AG20443 (cell line): ENCODE measurements at regions not wholly inside any gene's neighbourhood (a gene's known extent, or its start where the extent isn't known, plus 50 kb on each side); places are given as distances from the start of the nearest gene placed in this dataset.
"Not testable (repeated sequence)": the region's sequence is repeated elsewhere in the genome, so short reads cannot be mapped to it uniquely, and the experiment has no call there.

ENCODE experiments used
- DNase-seq: peaks from one replicate; pipeline ENCODE4 v3.0.0; 2012; ENCODE audit warnings: low spot score, mixed read lengths

DNA sequence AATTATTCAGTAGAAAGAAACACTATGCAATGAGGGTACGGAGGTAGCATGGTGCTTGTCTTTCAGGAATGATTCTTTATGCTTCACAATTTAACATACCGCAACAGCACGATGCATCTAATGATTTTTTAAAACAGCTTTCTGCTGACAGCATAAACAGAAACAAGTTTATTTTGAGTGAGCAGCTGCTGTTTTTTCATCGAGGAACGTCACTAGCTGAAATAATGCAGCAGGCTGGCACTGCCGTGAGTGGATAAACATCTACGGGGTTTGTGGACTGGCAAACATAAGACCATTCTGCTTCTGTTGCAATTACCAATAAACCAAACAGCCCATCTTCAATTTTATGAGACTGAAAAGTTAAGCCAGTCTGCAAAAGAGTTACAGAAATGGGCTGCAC is 871.8 kb downstream of the RPS29 start:
- DNase-seq = no peak

DNA sequence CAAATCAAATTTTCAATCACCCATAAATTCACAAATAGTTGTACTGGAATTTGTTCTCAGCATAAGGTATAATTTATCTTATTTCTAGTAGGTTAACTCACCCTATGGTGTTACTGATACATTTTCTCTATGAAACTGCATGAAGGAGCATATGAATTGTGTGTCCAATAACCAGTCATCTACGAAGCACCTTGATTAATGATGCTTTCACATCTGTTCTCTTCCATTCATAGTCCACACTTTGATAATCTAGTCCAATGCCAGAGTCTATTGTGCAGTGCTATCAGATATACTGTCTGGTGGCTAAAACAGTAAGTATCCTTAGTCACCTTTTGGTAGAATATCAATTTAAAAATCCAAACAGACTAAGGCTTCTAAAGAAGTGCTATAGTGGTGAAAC is 876.0 kb downstream of the RPS29 start:
- no peak for DNase-seq

DNA sequence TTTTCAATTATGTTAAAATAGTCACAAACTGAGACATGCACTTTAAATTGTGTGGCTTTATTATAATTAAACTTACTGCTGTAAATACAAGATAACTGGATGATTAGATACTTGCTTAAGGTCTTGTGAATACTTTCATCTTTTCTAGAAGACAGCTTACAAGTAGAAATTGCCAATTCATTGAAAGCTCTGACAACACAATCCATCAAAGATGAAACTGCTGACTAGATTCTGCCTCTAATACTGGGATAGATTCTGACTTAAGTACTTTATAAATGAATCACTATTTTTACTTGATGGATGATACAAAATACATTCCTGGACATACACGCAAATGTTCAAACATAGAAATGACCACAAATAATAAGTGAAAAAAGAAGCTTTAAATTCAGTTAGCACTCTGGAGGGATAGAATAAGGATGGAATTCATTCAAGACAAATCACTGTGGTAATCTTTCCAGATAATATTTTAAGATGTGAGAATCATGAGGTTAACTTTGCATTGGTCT is 876.8 kb downstream of the RPS29 start:
- no peak for DNase-seq

DNA sequence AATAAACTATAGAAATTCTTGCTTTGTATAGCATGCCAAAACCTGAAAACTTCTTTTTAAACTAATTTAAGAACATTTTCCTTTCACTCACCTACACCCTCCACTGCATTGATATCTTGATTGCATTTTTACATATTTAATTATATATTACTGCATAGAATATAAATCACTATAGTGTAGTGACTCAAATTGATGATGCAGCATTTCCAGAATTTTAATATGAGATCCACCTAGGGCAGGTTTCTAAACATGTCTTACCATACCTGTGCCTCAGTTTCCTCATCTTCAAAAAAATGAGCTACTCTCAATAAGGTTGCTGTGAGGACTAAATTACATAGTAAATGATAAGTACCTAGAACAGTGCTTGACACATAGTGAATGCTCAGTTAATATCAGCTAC is 881.5 kb downstream of the RPS29 start:
- DNase-seq = no peak

DNA sequence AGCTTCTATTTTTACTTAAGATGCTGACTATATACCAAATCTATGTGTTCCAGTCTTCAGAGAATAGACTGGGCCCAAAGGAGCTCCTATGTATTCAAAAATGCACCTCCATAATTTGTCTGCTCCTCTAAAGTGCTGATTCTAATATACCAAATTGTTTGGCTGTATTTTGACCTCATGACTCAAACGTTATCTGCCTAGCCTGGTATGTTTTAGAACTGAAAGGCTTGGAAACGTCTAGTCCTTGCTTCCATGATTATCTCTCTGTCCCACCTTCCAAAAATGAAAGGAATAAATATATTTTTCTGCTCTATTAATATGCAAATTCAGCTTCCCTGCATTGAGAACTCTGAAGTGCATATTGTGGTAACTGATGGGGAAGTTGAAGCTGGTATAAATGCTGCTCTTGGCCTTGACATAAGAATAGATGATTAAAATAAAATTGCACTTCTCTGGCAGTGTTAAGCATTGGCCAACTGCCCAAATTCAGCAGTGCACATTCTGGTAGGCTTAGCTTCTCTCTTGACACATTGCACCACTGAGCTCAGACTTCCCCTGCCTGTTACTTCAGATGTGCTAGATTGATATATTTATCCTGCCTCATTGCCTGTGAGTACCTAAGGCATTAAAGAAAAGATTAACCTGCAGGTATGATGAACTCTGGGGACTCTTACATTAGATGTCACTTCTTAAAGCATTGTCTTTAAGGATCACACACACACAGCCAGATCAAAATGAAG is 882.3 kb downstream of the RPS29 start:
- DNase-seq = no peak

DNA sequence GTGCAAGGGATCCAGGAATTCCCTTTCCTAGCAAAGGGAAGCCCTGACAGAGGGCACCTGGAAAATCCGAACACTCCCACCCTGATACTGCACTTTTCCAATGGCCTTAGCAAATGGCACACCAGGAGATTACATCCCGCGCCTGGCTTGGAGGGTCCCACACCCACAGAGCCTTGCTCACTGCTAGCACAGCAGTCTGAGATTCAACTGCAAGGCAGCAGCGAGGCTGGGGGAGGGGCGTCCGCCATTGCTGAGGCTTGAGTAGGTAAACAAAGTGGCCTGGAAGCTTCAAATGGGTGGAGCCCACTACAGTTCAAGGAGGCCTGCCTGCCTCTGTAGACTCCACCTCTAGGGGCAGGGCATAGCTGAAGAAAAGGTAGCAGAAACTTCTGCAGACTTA is 888.8 kb downstream of the RPS29 start:
- DNase-seq = not testable (repeated sequence)

DNA sequence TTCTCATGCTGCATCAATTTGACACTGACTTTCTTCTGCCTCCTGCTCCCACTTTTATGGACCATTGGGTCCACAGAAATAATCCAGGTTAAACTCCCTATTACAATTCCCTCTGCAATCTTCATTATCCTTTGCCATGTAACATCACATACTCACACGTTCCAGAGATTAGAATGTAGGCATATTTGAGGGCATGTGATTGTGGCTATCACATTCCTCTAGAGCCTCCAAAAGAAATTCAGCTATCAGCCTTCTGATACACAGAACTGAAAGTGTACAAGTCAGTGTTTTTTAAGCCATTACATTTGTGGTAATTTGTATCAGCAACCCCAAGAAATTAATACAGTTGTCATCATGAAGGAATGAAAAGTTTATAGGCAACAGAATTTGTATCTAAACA is 892.4 kb downstream of the RPS29 start:
- no peak for DNase-seq

DNA sequence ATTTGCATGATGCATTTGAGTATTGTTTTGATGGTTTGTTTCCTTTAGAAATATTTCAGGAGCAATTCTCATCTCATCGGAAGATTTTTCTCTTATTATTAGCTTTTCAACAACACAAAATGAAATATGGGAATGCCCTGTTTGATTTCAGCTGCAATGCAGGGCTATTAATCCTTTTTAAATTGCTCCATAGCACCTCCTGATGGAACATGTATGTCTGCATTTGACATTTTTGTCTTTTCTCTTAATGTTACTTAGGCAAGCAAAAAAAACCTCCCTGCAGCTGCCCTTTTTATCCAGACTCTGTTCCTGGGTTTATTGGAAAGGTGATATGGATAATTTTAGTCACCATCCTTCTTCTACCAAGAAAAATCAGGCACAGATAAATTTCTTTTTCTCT is 895.8 kb downstream of the RPS29 start:
- no peak for DNase-seq

DNA sequence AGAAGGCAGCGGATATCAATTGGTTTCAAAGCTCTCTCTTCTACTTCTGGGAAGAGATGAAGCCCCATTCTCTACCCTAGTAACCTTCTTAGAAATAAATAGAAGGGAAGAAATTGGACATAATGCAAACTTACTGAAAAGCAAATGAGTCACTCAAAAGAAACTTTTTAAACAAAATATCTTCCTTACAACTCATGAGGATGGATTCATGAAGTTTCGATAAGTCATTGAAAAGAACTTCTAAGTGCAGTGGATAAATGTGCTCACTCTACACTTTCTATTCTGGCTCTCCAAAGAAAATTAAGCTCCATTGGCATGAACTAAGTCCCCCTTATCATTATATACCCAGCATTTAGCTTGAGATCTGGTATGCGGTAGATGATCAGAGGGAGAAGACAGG is 899.5 kb downstream of the RPS29 start:
- no peak for DNase-seq

DNA sequence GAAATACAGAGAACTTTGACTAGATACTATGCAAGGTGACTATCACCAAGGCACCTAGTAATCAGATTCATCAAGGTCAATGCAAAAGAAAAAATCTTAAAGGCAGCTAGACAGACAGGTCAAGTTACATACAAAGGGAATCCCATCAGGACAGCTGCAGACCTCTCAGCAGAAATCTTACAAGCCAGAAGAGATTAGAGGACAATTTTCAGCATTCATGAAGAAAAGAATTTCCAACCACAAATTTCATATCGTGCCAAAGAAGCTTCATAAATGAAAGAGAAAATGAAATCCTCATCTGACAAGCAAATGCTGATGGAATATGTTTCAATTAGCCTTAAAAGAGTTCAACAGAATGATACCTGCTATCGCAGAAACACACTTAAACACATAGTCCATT is 913.7 kb downstream of the RPS29 start:
- no peak for DNase-seq

DNA sequence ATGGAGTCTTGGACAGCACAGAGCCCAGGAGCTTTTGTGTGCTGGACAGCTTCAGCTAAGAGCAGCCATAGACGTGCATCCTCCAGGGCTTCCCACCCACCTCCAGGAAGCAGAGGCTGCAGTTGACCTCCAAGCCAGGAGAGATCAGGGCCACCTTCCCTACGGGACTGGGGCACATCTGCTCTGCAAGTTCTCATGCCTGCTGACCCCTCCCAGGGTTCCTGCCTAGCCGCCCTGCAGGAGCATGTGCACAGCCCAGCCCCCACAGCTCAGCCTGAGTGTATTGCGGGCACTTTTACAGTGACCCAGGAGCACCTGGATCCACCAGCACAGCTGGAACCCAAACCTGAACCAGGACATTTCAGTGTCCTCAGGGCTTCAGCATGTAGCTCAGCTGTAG is 915.2 kb downstream of the RPS29 start:
- no peak for DNase-seq

DNA sequence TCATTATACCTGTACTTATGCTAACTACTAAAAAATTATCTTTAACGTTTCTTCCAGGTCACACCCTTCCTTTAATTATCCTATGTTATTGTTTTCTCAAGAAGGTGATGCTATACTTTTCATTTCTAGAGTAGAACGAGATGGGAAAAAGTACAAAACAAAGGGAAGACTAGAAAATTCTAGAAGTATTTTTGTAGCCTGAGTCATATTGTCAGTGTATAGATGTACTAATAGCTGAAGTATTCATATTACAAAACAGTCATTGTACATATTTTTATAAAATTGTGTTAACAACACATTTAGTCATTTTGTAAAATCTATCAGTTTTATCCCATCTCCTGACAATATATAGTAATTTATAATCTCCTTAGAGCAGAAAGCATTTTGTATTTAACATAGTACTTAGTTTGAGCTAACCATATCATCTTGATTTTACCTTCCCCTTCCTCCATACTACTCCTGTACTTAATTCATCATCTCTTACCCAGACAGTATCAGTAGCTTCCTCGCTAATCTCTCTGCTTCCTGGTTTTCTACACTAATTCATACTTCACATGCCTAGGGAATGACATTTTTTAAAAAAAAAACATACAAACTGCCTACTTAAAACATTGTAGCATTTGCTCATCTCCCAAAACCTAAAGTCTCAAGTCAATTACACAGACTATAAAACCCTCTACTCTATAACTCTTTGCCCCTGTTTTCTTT is 920.9 kb downstream of the RPS29 start:
- no peak for DNase-seq

DNA sequence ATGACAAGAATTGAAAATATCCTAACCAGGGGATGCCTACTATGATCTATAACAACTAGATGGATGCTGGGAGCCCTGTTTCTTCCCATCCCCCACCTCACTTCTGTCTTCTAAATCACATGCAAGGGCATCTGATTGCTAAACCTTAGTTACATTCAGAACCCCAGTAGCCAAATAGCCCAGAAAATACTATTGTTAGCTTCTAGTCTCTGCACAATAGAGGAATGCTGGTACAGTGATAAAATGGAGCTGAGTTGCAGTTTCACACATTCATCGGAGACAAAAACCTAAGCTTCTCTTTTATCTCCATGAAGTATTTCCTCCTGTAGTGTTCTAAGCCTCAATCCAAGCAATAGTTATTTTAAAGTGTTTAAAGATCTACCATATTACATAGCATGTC is 942.9 kb downstream of the RPS29 start:
- no peak for DNase-seq

DNA sequence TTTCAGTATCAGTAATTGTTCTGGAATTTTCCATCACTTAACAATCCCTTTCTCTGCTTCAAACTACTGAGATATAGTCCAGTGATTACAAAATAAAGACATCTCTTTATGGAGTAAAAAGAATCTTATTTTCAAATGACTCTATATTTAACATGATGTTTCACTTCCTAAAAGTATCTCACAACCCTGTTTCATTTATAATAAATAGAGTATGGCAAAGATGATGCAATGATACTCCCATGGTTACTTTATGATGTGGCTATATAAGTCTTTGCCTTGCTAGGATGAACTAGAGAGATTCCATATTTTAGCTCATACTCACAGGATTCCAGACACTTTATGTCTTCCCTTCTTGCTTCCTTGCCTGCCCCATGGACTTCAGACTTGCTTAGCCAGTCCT is 953.5 kb upstream of the MDGA2 start:
- no peak for DNase-seq

DNA sequence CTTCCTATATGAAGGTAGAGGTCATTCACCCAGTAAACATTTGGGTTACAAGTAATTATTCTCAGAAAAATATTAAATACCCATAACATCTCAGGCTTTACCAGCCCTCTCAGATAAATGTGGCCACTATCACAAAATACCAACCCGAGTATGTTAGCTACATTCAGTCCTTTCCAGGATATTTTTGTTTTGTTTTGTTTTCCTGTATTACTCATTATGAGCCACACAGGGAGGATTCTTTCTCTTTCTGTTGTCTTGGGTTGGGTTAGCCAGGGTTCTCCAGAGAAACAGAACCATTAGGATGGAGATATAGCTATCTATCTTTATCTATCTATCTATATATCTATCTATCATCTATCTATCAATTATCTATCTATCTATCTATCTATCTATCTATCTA is 947.6 kb upstream of the MDGA2 start:
- DNase-seq = no peak

DNA sequence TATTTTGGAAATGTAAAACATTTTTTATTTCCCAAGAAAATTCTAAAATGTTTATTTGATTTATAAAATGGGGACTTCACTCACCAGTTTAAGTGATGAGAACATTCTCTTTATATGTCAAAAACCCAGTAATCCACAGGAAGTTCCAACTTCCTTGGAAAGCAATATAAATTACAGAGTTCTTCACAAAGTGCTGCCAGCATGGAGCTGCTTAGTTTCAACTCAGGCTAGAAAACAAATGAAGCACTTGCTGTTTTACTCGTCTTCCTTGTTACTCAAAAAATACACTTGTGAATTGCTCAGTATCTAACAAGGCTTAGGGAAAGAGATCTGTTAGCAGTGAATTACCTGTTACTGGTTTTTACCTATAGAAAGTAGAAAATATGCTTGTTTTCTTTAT is 942.7 kb upstream of the MDGA2 start:
- DNase-seq = no peak

DNA sequence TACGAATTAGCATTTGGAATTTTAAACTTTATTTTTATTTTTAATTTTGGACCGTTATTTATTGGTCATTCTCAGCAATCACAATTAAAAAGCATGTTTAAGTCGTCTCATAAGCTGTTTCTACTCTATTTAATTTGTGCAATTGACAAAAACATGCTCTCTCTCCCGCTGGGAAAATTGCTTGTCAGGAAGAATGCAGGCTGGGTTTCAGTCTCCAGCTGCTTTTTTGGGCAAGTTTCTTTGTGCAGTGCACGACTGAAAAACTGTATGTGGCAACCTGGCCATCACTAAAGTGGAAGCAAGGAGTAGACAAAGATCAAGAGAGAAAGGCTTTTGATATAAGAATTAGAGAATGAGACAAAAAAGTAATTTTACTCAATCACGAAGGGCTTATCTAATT is 941.5 kb upstream of the MDGA2 start:
- DNase-seq = no peak

DNA sequence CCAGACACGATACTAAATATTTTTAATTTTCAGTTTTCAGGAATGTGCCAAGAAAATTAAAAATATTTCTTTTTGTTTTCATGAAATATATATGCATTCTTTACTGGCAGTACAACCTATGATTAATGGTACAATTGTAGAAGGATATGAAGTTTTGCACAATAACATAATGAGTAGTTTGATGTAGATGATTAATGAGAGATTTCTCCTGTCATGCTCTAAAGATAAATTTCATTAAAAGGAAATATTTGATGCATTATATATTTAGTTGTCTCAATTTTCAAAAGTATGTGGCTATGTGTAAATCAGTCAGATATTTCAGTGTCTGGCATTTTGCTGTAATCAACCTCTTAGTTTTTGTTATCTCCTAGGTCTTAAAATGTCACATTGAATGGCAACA is 940.2 kb upstream of the MDGA2 start:
- no peak for DNase-seq

DNA sequence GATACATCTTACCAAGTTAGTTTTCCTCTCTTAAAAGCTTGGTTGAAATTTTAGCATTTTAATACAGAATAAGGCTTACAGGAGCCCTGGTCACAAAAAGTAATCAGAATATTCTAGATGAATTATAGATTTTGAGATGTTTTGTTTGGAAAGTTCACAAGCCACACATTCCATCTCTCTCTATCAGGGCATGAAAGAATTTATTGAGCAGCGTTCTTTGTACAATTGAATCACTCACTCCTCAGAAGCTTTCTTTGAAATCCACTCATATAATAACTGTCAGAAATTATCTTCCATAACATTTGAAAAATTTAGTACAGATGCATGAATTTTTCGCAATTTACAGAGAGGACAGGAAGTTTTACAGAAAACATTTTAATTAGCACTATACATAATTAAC is 938.6 kb upstream of the MDGA2 start:
- no peak for DNase-seq

DNA sequence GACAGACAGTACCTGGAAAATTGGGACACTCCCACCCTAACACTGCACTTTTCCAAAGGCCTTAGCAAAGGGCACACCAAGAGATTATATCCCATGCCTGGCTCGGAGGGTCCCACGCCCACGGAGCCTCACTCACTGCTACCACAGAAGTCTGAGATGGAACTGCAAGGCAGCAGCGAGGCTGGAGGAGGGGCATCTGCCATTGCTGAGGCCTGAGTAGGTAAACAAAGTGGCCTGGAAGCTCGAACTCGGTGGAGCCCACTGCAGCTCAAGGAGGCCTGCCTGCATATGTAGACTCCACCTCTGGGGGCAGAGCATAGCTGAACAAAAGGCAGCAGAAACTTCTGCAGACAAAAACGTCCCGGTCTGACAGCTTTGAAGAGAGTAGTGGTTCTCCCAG is 931.6 kb upstream of the MDGA2 start:
- DNase-seq = not testable (repeated sequence)

DNA sequence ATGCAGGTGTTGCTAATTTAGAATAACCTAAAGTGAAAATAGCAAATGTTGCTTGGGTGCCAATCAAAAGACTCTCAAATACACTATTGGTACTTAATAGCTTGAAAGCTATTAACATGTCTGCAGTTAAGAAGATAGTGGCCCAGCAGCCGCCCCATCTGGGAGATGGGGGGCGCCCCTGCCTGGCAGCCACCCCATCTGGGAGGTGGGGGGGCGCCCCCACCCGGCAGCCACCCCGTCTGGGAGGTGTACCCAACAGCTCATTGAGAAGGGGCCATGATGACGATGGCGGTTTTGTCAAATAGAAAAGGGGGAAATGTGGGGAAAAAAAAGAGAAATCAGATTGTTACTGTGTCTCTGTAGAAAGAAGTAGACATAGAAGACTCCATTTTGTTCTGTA is 923.1 kb upstream of the MDGA2 start:
- no peak for DNase-seq

DNA sequence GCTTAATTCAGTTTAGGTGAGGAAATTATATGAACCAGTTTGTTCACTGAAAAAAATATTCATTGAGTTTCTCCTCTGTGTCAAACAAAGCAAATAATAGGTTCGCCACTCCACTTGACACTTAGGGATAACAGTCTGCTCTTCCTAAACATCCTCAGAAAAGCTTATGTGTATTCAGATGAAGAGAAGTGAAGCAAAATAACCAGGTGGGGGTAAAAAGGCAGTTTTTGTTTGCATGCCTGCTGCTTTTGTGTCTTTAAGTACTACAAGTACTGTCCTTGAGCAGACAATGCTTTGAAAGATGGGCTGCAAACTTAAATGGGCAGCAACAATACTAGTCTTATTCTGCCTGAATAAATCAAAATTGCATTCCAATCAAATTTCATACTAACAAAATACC is 910.7 kb upstream of the MDGA2 start:
- DNase-seq = no peak

DNA sequence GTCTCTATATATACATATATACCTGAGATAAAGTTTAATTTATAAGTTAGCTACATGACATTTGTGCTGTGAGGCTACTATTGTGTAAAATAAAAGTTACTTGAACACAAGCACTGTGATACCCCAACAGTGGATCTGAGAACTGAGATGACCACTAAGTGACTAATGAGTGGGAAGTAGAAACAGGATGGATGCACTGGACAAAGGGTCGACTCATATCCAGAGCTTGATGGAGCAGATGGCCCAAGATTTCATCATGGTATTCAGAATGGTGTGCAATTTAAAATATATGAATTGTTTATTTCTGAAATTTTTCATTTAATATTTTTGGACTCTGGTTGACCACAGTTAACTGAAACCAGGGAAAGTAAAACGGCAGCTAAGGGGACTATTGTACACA is 908.6 kb upstream of the MDGA2 start:
- no peak for DNase-seq

DNA sequence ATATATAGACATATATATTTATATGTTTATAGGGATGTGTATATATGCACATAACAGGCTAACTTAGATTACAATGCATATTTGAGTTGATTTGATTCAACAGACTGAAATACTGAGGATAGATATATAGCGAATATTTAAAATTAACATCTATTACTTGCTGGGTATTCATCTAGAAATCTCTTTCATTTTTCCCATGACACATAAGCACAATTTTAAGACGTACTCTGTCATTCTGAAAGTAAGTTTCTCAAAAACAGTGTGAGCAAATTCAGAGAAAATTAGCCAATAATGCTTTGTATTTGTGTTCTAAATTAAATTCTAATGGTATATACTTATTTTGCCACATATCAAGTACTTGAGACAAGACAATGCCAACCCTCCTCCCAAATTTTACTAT is 907.5 kb upstream of the MDGA2 start:
- DNase-seq = no peak
